ENCODE measurements at regions not wholly inside any gene's neighbourhood (a gene's known extent, or its start where the extent isn't known, plus 50 kb on each side); places are given as distances from the start of the nearest gene placed in this dataset.

DNA sequence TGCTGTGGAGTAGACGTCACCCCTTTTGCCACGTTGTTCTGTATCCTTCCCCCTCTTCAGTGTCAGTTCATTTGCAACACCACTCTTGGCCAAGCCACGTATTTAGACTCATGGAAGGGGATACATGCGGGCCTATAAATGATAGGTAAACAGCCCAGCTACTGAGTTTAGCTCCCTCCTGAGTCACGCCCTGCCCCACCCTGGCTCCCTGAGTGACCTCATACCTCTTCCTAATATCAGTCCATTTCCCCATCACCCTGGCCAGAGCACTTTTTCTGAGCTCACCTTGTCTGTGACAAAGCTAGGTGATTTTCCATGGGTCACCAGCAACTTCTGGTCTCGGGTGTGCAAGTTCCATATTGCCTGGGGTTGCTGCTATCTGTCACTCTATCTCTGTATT is 147.2 kb upstream of the MAF start:
- H3K27me3 ChIP-seq (ENCODE audit: control insufficient read depth, insufficient read depth, low read length) = no peaks in the 10 kb centered on the region
- no peaks in the 10 kb centered on the region for H3K9me3 ChIP-seq (replicated peaks; ENCODE audit: low read length)
- H3K9ac ChIP-seq (ENCODE audit: low read depth, low read length) = no peak overlapping the region
- no peaks in the 10 kb centered on the region for H3K36me3 ChIP-seq (ENCODE audit: insufficient read depth, low read length)
- H3K4me1 ChIP-seq (ENCODE audit: control insufficient read depth, insufficient read depth, low read length) = peaks cover 8% of the 10 kb centered on the region
- no peak overlapping the region for H3K4me3 ChIP-seq (ENCODE audit: low read length)
- no peak overlapping the region for H3K4me2 ChIP-seq (ENCODE audit: low read length)

DNA sequence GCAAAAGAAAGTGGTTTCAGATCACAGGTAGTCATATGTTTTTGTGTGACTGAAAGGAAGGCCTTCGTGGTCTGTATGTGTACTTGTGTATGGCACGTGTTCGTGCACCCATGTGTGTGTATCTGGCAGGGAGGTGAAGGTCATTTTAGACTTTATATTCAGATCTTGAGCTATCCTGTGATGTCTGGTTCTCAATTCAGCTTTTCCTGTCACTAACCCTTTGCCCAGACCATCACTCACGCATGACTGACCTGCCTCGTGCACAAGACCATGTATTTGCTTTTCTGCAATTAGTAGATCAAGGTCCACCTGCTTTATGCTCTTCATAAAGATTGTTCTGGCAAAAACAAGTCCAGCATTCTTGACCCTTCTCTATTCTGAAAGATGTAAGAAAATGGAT is 139.7 kb upstream of the MAF start:
- Histone ChIP-seq H3K9me3 (replicated peaks; ENCODE audit: low read length) (no peaks in the 10 kb centered on the region), H3K4me1 (ENCODE audit: control insufficient read depth, insufficient read depth, low read length) (no peaks in the 10 kb centered on the region), H3K36me3 (ENCODE audit: insufficient read depth, low read length) (no peaks in the 10 kb centered on the region), H3K9ac (ENCODE audit: low read depth, low read length) (no peak overlapping the region), H3K27me3 (ENCODE audit: control insufficient read depth, insufficient read depth, low read length) (peaks cover 4% of the 10 kb centered on the region), H3K4me2 (ENCODE audit: low read length) (no peak overlapping the region), H3K4me3 (ENCODE audit: low read length) (no peak overlapping the region)

DNA sequence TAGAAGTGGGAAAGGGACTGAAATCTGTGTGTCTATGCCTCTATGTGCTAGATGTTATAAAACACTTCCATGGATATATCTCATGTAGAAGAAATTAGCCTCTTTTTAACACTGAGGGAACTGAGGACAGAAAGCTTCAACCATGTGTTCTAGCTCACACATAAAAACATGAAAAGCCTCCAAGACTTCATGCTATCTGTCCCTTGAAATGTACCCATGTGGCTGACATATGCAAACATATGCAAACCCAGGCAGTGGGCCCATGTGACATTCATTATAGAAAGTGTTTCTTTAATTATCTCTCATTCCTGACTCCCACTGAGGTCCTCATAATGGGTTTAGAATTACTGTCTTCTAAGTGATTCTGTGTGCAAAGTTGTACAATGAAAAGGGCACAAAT is 134.7 kb upstream of the MAF start:
- no peaks in the 10 kb centered on the region for H3K36me3 ChIP-seq (ENCODE audit: insufficient read depth, low read length)
- H3K9me3 ChIP-seq (replicated peaks; ENCODE audit: low read length) = no peaks in the 10 kb centered on the region
- no peak overlapping the region for H3K4me3 ChIP-seq (ENCODE audit: low read length)
- no peak overlapping the region for H3K9ac ChIP-seq (ENCODE audit: low read depth, low read length)
- no peak overlapping the region for H3K4me2 ChIP-seq (ENCODE audit: low read length)
- no peaks in the 10 kb centered on the region for H3K4me1 ChIP-seq (ENCODE audit: control insufficient read depth, insufficient read depth, low read length)
- peaks cover 14% of the 10 kb centered on the region for H3K27me3 ChIP-seq (ENCODE audit: control insufficient read depth, insufficient read depth, low read length)

DNA sequence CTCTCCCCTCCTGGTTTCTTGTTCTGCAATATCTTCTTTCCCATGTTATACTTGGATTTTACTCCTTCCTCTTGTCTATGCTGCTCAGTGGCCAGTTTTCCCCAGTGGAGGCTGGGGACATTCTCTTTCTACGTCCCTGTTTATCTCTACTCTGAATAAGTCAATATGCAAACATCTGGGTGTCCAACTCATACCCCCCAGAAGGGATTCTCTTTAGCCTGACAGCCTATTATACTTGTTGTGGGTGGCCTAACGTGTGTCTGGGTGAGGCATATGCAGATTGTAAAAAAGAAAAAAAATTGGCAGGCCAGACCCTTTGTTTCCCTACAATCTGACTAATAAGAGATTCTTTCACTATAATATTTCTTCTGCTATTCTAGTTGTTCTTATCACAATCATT is 134.2 kb upstream of the MAF start:
- Histone ChIP-seq H3K4me3 (ENCODE audit: low read length) (no peak overlapping the region), H3K9me3 (replicated peaks; ENCODE audit: low read length) (no peaks in the 10 kb centered on the region), H3K36me3 (ENCODE audit: insufficient read depth, low read length) (no peaks in the 10 kb centered on the region), H3K4me2 (ENCODE audit: low read length) (no peak overlapping the region), H3K4me1 (ENCODE audit: control insufficient read depth, insufficient read depth, low read length) (no peaks in the 10 kb centered on the region), H3K9ac (ENCODE audit: low read depth, low read length) (no peak overlapping the region), H3K27me3 (ENCODE audit: control insufficient read depth, insufficient read depth, low read length) (peaks cover 14% of the 10 kb centered on the region)

DNA sequence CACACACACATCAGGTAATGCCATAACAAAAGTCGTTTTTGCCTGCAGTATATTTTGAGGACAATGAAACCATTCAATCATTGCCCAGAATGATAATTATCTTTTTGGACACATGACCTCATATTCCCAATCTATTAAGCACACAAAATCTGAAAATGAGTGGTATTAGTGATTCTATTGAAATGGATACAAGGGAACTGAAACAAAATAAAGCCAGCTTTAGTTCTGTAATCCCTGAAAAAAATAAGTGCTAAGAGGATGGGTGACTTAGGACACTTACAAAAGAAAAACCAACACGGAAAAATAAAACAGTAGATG is 128.3 kb upstream of the MAF start:
- no peaks in the 10 kb centered on the region for H3K4me1 ChIP-seq (ENCODE audit: control insufficient read depth, insufficient read depth, low read length)
- peaks cover 15% of the 10 kb centered on the region for H3K27me3 ChIP-seq (ENCODE audit: control insufficient read depth, insufficient read depth, low read length)
- H3K36me3 ChIP-seq (ENCODE audit: insufficient read depth, low read length) = no peaks in the 10 kb centered on the region
- no peak overlapping the region for H3K4me2 ChIP-seq (ENCODE audit: low read length)
- no peak overlapping the region for H3K4me3 ChIP-seq (ENCODE audit: low read length)
- no peak overlapping the region for H3K9ac ChIP-seq (ENCODE audit: low read depth, low read length)
- no peaks in the 10 kb centered on the region for H3K9me3 ChIP-seq (replicated peaks; ENCODE audit: low read length)

DNA sequence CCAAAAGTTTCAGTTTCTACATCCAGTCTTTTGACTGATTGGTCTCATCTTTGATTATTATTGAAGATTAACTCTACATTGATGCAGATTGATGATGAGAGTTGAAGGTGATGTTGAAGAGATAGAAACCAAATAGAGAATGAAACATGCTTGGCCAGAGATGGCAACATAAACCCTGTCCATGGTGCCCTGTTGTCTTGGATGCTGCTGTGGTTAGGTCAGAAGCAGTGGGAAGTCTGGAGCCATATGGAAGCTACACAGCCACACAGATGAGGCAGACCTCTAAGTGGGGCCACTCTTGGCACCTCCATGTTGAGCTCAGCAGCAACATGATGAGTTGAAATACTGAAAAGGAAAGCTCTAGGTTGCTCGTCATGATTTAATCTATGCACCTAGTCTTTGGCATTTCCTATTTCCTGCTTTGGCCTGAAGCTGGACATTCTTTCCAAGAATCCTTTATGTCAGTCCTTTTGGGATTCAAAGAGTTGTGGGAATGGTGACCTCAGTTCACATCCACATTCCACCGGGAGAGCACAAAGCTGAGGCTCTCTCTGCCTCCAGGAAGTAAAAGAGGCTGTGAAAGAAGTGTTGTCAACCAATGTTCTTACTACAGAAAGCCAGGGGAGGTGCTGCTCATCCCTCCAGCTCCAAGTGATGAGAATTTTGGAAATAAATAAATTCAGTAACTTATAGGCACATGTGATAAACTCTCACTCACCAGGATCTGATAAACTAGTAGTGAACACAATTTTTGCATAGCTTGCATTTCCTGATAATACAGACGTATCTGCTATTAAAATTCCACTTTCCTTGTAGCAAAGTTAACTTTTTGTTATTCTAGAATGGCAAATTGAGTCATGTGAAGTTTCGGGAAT is 127.7 kb upstream of the MAF start:
- no peaks in the 10 kb centered on the region for H3K36me3 ChIP-seq (ENCODE audit: insufficient read depth, low read length)
- H3K4me3 ChIP-seq (ENCODE audit: low read length) = no peak overlapping the region
- H3K4me1 ChIP-seq (ENCODE audit: control insufficient read depth, insufficient read depth, low read length) = no peaks in the 10 kb centered on the region
- no peaks in the 10 kb centered on the region for H3K9me3 ChIP-seq (replicated peaks; ENCODE audit: low read length)
- H3K4me2 ChIP-seq (ENCODE audit: low read length) = no peak overlapping the region
- no peak overlapping the region for H3K9ac ChIP-seq (ENCODE audit: low read depth, low read length)
- peaks cover 15% of the 10 kb centered on the region for H3K27me3 ChIP-seq (ENCODE audit: control insufficient read depth, insufficient read depth, low read length)

DNA sequence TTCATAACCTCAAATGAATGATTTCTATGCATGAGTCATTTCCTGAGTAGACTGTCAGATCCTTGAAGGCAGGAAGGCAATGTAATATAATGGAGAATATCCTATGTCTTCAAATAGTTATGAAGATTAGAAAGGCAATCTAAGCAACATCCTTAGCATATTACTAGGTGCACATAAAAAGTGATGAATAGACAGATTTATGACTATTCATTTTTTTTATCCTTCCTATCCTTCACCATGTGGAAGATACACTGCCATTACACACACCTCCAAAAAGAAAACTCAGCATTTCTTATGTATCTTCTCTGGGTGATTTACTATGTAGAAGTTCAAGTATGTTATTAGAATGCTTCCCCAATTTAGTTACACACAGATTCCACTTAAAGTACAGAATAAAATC is 126.4 kb upstream of the MAF start:
- Histone ChIP-seq H3K27me3 (ENCODE audit: control insufficient read depth, insufficient read depth, low read length) (peaks cover 15% of the 10 kb centered on the region), H3K4me2 (ENCODE audit: low read length) (no peak overlapping the region), H3K4me1 (ENCODE audit: control insufficient read depth, insufficient read depth, low read length) (no peaks in the 10 kb centered on the region), H3K4me3 (ENCODE audit: low read length) (no peak overlapping the region), H3K36me3 (ENCODE audit: insufficient read depth, low read length) (no peaks in the 10 kb centered on the region), H3K9me3 (replicated peaks; ENCODE audit: low read length) (no peaks in the 10 kb centered on the region), H3K9ac (ENCODE audit: low read depth, low read length) (no peak overlapping the region)

DNA sequence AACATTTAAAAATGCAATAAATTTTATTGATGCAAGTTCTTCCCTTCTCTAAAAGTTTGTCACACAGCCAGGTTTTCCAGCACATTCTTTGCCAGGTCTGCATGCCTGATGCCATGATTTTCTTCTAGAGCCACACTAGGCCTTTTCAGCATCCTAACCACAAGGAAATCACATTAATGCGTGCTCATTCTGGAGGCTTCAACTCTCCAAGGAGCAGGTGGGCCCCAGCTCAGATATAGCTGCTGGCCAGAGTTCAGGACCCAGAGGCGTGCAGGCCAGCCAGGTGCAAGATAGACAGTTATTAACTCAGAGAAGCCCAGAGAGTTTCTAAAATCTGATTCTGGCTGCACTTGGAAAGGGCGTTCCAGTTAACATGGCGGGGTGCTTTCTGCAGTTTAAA is 124.5 kb upstream of the MAF start:
- Histone ChIP-seq H3K4me1 (ENCODE audit: control insufficient read depth, insufficient read depth, low read length) (no peaks in the 10 kb centered on the region), H3K36me3 (ENCODE audit: insufficient read depth, low read length) (no peaks in the 10 kb centered on the region), H3K4me3 (ENCODE audit: low read length) (no peak overlapping the region), H3K27me3 (ENCODE audit: control insufficient read depth, insufficient read depth, low read length) (peaks cover 13% of the 10 kb centered on the region), H3K4me2 (ENCODE audit: low read length) (no peak overlapping the region), H3K9me3 (replicated peaks; ENCODE audit: low read length) (no peaks in the 10 kb centered on the region), H3K9ac (ENCODE audit: low read depth, low read length) (no peak overlapping the region)

DNA sequence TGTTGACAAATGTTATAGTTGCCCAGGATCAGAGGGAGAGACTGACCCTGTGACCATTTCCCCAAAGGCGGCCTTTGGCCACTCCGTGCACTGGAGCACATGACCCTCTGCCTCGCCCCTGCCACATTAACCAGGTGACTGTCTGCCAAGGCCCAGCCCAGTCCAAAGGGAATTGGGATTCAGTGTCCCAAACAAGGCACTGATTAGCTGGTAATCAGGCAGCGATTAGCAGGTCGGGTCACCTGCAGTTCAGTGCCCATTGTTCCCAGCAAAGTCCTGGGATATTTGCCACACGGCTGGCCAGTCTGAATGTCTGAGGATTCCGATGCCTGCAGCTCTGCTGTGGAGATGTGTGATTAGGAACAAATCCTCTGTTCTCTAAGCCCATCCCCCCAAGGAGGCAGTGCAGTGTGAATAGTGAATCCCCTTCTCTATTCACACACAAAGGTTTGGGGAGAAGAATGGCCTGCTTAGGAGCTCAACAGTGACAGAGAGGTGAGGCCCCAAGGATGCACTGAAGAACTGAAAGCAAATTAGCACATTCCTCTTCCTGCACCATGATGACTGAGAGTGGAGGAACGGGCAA is 123.1 kb upstream of the MAF start:
- no peak overlapping the region for H3K9ac ChIP-seq (ENCODE audit: low read depth, low read length)
- H3K4me2 ChIP-seq (ENCODE audit: low read length) = no peak overlapping the region
- peaks cover 13% of the 10 kb centered on the region for H3K27me3 ChIP-seq (ENCODE audit: control insufficient read depth, insufficient read depth, low read length)
- no peaks in the 10 kb centered on the region for H3K4me1 ChIP-seq (ENCODE audit: control insufficient read depth, insufficient read depth, low read length)
- H3K36me3 ChIP-seq (ENCODE audit: insufficient read depth, low read length) = no peaks in the 10 kb centered on the region
- no peaks in the 10 kb centered on the region for H3K9me3 ChIP-seq (replicated peaks; ENCODE audit: low read length)
- H3K4me3 ChIP-seq (ENCODE audit: low read length) = no peak overlapping the region

DNA sequence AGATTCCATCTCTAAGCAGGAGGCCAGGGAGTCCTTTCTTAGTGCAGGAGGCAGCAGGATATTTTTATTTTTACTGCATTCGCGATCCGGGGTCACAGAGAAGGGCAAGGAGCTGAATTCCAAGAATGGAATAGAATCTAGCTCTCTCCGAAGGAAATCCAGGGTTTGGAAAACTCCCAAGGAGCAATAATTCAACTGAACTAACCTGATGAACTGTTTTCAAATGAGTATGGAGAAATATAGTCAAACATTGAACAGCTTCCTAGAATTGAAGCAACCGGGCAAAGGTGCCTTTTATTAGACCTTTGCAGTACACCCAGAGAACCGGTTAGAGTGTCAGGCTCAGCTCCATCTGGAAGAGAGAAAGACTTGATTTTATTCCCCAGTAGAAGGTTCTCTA is 120.7 kb upstream of the MAF start:
- no peak overlapping the region for H3K4me2 ChIP-seq (ENCODE audit: low read length)
- no peaks in the 10 kb centered on the region for H3K36me3 ChIP-seq (ENCODE audit: insufficient read depth, low read length)
- no peak overlapping the region for H3K9ac ChIP-seq (ENCODE audit: low read depth, low read length)
- H3K27me3 ChIP-seq (ENCODE audit: control insufficient read depth, insufficient read depth, low read length) = peaks cover 13% of the 10 kb centered on the region
- H3K9me3 ChIP-seq (replicated peaks; ENCODE audit: low read length) = no peaks in the 10 kb centered on the region
- H3K4me1 ChIP-seq (ENCODE audit: control insufficient read depth, insufficient read depth, low read length) = no peaks in the 10 kb centered on the region
- H3K4me3 ChIP-seq (ENCODE audit: low read length) = no peak overlapping the region

DNA sequence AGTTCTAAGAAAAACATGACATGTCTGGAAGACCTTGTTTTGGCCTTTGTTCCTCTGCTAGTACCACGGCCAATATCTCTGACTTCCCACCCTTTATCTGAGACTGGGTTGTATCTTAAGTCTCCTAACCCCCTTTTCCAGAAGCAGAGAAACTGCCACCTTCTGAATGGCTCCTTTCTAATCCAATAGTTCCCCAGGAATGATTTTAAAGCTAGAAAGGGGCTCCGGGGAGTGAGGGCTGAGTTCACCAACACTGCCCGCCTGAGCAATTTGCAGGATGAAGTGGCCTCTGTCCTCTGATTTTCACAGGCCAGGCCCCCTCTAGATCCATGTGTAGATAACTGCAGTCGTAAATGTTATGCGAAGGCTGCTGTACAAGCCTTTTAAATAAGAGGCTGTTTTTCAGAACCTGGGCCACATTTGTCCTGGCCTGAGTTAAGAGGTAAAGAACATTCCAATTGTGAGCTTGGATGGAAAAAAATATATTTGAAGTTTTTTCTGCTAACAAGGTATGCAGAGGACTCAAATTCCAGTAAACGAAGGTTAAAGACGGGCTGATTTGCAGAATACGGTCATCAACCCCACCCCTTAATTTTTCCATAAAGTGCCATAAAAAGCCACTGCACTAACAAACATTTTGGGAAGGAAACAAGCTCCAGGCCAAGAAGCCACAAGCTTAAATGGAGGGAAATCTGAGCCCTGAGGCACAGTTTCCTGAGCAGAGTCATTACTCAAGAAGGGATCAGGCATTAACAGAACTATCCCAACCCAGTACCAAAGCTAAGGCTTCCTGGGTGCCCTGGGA is 117.0 kb upstream of the MAF start:
- Histone ChIP-seq H3K36me3 (ENCODE audit: insufficient read depth, low read length) (no peaks in the 10 kb centered on the region), H3K4me2 (ENCODE audit: low read length) (no peak overlapping the region), H3K9ac (ENCODE audit: low read depth, low read length) (no peak overlapping the region), H3K4me3 (ENCODE audit: low read length) (no peak overlapping the region), H3K9me3 (replicated peaks; ENCODE audit: low read length) (no peaks in the 10 kb centered on the region), H3K4me1 (ENCODE audit: control insufficient read depth, insufficient read depth, low read length) (no peaks in the 10 kb centered on the region), H3K27me3 (ENCODE audit: control insufficient read depth, insufficient read depth, low read length) (peaks cover 11% of the 10 kb centered on the region)
